Endodermal cell (in vitro differentiated cells): ENCODE measurements at regions not wholly inside any gene's neighbourhood (a gene's known extent, or its start where the extent isn't known, plus 50 kb on each side); places are given as distances from the start of the nearest gene placed in this dataset.

Experiments
- DNase-seq: peaks from one replicate; pipeline ENCODE4 v3.0.0-alpha.2; 2017
- H3K27ac ChIP-seq: 2 replicates; pipeline ENCODE4 v1.5.1; 2013; ENCODE audit warnings: mild to moderate bottlenecking, low read depth, low read length, moderate library complexity
- H3K27me3 ChIP-seq: 2 replicates; pipeline ENCODE4 v1.6.1; 2013; ENCODE audit warnings: mild to moderate bottlenecking, low read length, moderate library complexity; ENCODE audit not compliant: insufficient read depth, control insufficient read depth, poor library complexity, severe bottlenecking
- H3K36me3 ChIP-seq: 2 replicates; pipeline ENCODE4 v1.7.0; 2013; ENCODE audit warnings: mild to moderate bottlenecking, low read length, moderate library complexity; ENCODE audit not compliant: control insufficient read depth, insufficient read depth
- H3K4me1 ChIP-seq: one replicate; pipeline ENCODE4 v1.7.0; 2013; ENCODE audit warnings: low read length; ENCODE audit not compliant: control insufficient read depth, insufficient read depth
- H3K4me3 ChIP-seq: 2 replicates; pipeline ENCODE4 v1.5.1; 2013; ENCODE audit warnings: mild to moderate bottlenecking, low read length, moderate library complexity
- H3K9ac ChIP-seq: 2 replicates; pipeline ENCODE4 v1.6.1; 2013; ENCODE audit warnings: mild to moderate bottlenecking, low read length, moderate library complexity; ENCODE audit not compliant: poor library complexity, severe bottlenecking; ENCODE audit errors: extremely low read depth
- H3K9me3 ChIP-seq: 2 replicates; pipeline ENCODE4 v1.6.1; 2013; ENCODE audit warnings: mild to moderate bottlenecking, low read length, moderate library complexity; ENCODE audit not compliant: control insufficient read depth
- H3K27ac Mint-ChIP-seq: 2 replicates; pipeline ENCODE4 v1.8.0; 2020; ENCODE audit warnings: mixed read lengths
- H3K27me3 Mint-ChIP-seq: 2 replicates; pipeline ENCODE4 v1.8.0; 2021; ENCODE audit warnings: mild to moderate bottlenecking, mixed read lengths; ENCODE audit not compliant: insufficient read depth
- H3K36me3 Mint-ChIP-seq: 2 replicates; pipeline ENCODE4 v1.8.0; 2020; ENCODE audit warnings: low read depth, mixed read lengths
- H3K4me1 Mint-ChIP-seq: 2 replicates; pipeline ENCODE4 v1.8.0; 2020; ENCODE audit warnings: mixed read lengths
- H3K4me3 Mint-ChIP-seq: 2 replicates; pipeline ENCODE4 v1.8.0; 2020; ENCODE audit warnings: mild to moderate bottlenecking, moderate library complexity, mixed read lengths
- H3K9me3 Mint-ChIP-seq: 2 replicates; pipeline ENCODE4 v1.8.0; 2020; ENCODE audit warnings: mild to moderate bottlenecking, mixed read lengths
- CTCF ChIP-seq: fragments of 200-600 bp; sonication (generic); conservative IDR thresholded peaks from 2 replicates; pipeline ENCODE4 v1.5.0; 2021; ENCODE audit warnings: antibody characterized with exemption, mild to moderate bottlenecking
- WGBS, 2 experiments: methylation state at CpG; one replicate each; pipeline versions ENCODE4 v1.1.5 to v1.1.7; 2013; ENCODE audit warnings: missing lambda C conversion rate in 2 of 2, mixed read lengths in 1 of 2; ENCODE audit not compliant: insufficient coverage in 1 of 2, insufficient read length in 1 of 2; 5-methylcytosine and 5-hydroxymethylcytosine counted together

GRCh38 chr14:24708684-24709083 lies 74.7 kb upstream of the GZMB start:
- H3K27ac Mint-ChIP-seq = no peak overlapping the region
- H3K27me3 Mint-ChIP-seq = no peaks in the 10 kb centered on the region
- Histone ChIP-seq H3K4me1 (no peaks in the 10 kb centered on the region), H3K4me3 (no peak overlapping the region), H3K9ac (no peak overlapping the region), H3K27ac (no peak overlapping the region), H3K27me3 (no peaks in the 10 kb centered on the region), H3K36me3 (no peaks in the 10 kb centered on the region), H3K9me3 (no peaks in the 10 kb centered on the region)
- DNase-seq = peak; percentile 19
- H3K4me3 Mint-ChIP-seq = no peak overlapping the region
- H3K36me3 Mint-ChIP-seq = no peaks in the 10 kb centered on the region
- H3K9me3 Mint-ChIP-seq = no peaks in the 10 kb centered on the region
- H3K4me1 Mint-ChIP-seq = peaks cover 1% of the 10 kb centered on the region
- 86 to 100% methylated on average over 1 to 3 of the region's 3 CpGs for WGBS, 2 experiments
- TF ChIP-seq CTCF = no peak

GRCh38 chr14:24706351-24706750 lies 72.4 kb upstream of the GZMB start:
- no peak for TF ChIP-seq CTCF
- Mint-ChIP-seq H3K36me3 (no peaks in the 10 kb centered on the region), H3K27ac (no peak overlapping the region), H3K9me3 (no peaks in the 10 kb centered on the region), H3K27me3 (no peaks in the 10 kb centered on the region), H3K4me1 (no peaks in the 10 kb centered on the region), H3K4me3 (no peak overlapping the region)
- no peaks in the 10 kb centered on the region for H3K4me1 ChIP-seq
- 91 to 100% methylated on average over 1 to 2 of the region's 3 CpGs for WGBS, 2 experiments
- no peak overlapping the region for H3K27ac ChIP-seq
- no peak overlapping the region for H3K9ac ChIP-seq
- H3K9me3 ChIP-seq = no peaks in the 10 kb centered on the region
- no peaks in the 10 kb centered on the region for H3K27me3 ChIP-seq
- DNase-seq = no peak
- no peak overlapping the region for H3K4me3 ChIP-seq
- H3K36me3 ChIP-seq = no peaks in the 10 kb centered on the region

- H3K9me3 Mint-ChIP-seq = no peaks in the 10 kb centered on the region
- H3K27me3 Mint-ChIP-seq = no peaks in the 10 kb centered on the region
- no peak for DNase-seq
- 88 to 94% methylated on average over 3 to 4 of the region's 4 CpGs for WGBS, 2 experiments
- H3K4me3 ChIP-seq = no peak overlapping the region
- H3K4me1 ChIP-seq = no peaks in the 10 kb centered on the region
- no peak overlapping the region for H3K4me3 Mint-ChIP-seq
- no peaks in the 10 kb centered on the region for H3K9me3 ChIP-seq
- no peak overlapping the region for H3K9ac ChIP-seq
- no peak overlapping the region for H3K27ac ChIP-seq
- no peak overlapping the region for H3K27ac Mint-ChIP-seq
- TF ChIP-seq CTCF = no peak
- no peaks in the 10 kb centered on the region for H3K27me3 ChIP-seq
- no peaks in the 10 kb centered on the region for H3K36me3 Mint-ChIP-seq
- H3K4me1 Mint-ChIP-seq = no peaks in the 10 kb centered on the region
- H3K36me3 ChIP-seq = no peaks in the 10 kb centered on the region
Observed at GRCh38 chr14:24705840-24706239, 71.8 kb upstream of the GZMB start.
